Liver (tissue), 8 donors: ENCODE measurements at regions not wholly inside any gene's neighbourhood (a gene's known extent, or its start where the extent isn't known, plus 50 kb on each side); places are given as distances from the start of the nearest gene placed in this dataset.

ENCODE experiments used
- DNase-seq: peaks from one replicate; pipeline ENCODE4 v3.0.0-alpha.2; 2017; ENCODE audit warnings: low spot score
- H3K27ac ChIP-seq, 2 donors: one replicate each; pipeline ENCODE4 v1.7.0; 2013; ENCODE audit warnings: inconsistent platforms in 2 of 2, low read length in 2 of 2, control low read depth in 1 of 2, low read depth in 1 of 2, mild to moderate bottlenecking in 1 of 2
- H3K27me3 ChIP-seq, 4 donors: one replicate each; pipeline versions ENCODE4 v1.6.1 to v1.7.0; 2013; ENCODE audit warnings: low read length in 3 of 4, inconsistent platforms in 1 of 4, mild to moderate bottlenecking in 1 of 4, moderate library complexity in 1 of 4; ENCODE audit not compliant: control insufficient read depth in 4 of 4, insufficient read depth in 4 of 4
- H3K36me3 ChIP-seq, 4 donors: one replicate each; pipeline versions ENCODE4 v1.6.1 to v1.7.0; 2013; ENCODE audit warnings: low read length in 3 of 4, mild to moderate bottlenecking in 3 of 4, low read depth in 1 of 4, moderate library complexity in 1 of 4; ENCODE audit not compliant: control insufficient read depth in 4 of 4, insufficient read depth in 3 of 4
- H3K4me1 ChIP-seq, 4 donors: one replicate each; pipeline versions ENCODE4 v1.6.1 to v1.7.0; 2013; ENCODE audit warnings: low read length in 3 of 4, mild to moderate bottlenecking in 3 of 4, moderate library complexity in 1 of 4; ENCODE audit not compliant: control insufficient read depth in 4 of 4, insufficient read depth in 4 of 4
- H3K4me3 ChIP-seq, 3 donors: one replicate each; pipeline versions ENCODE4 v1.6.1 to v1.7.0; 2013; ENCODE audit warnings: low read length in 3 of 3, control low read depth in 1 of 3, low read depth in 1 of 3, mild to moderate bottlenecking in 1 of 3
- H3K9ac ChIP-seq, 2 donors: one replicate each; pipeline ENCODE4 v1.7.0; 2013; ENCODE audit warnings: low read length in 2 of 2, mild to moderate bottlenecking in 2 of 2, moderate library complexity in 2 of 2, control low read depth in 1 of 2, low read depth in 1 of 2
- H3K9me3 ChIP-seq, 4 donors: one replicate each; pipeline versions ENCODE4 v1.6.1 to v1.7.0; 2013; ENCODE audit warnings: low read length in 3 of 4; ENCODE audit not compliant: control insufficient read depth in 4 of 4
- ATF3 ChIP-seq: IDR thresholded peaks from 2 replicates; pipeline ENCODE4 v1.6.1; 2016; ENCODE audit warnings: antibody characterized with exemption
- HNF4A ChIP-seq, 2 donors: conservative IDR thresholded peaks; 2 replicates each; pipeline ENCODE4 v1.6.1; 2016; ENCODE audit warnings: antibody characterized with exemption in 2 of 2, mild to moderate bottlenecking in 2 of 2
- NR2F2 ChIP-seq: IDR thresholded peaks from 2 replicates; pipeline ENCODE4 v1.6.1; 2016; ENCODE audit warnings: antibody characterized with exemption
- RAD21 ChIP-seq, 2 donors: IDR thresholded peaks; 2 replicates each; pipeline ENCODE4 v1.6.1; 2016; ENCODE audit warnings: antibody characterized with exemption in 2 of 2, mild to moderate bottlenecking in 2 of 2
- SP1 ChIP-seq: IDR thresholded peaks from 2 replicates; pipeline ENCODE4 v1.6.1; 2018; ENCODE audit warnings: antibody characterized with exemption, mild to moderate bottlenecking
- TAF1 ChIP-seq: conservative IDR thresholded peaks from 2 replicates; pipeline ENCODE4 v1.6.1; 2016; ENCODE audit warnings: antibody characterized with exemption, mild to moderate bottlenecking
- WGBS: extraction: QIAGEN DNeasy Blood & Tissue Kit; methylation state at CpG from one replicate; pipeline ENCODE4 v1.1.7; 2013; 5-methylcytosine and 5-hydroxymethylcytosine counted together
- TF ChIP-seq, protein P1 (sequence below): fragments of 150-350 bp; IDR thresholded peaks from 2 replicates; pipeline ENCODE4 v1.5.1; 2017; ENCODE audit warnings: improper control_type of control experiment, low read depth, low read length; ENCODE audit not compliant: missing input control
- TF ChIP-seq, protein P2 (sequence below): IDR thresholded peaks from 2 replicates; pipeline ENCODE4 v1.6.1; 2016; ENCODE audit warnings: antibody characterized with exemption
- donor health status: healthy.
- donor health status: healthy.
- donor health status: healthy.
- donor health status: healthy.
- donor health status: healthy.

GRCh38 chr13:53601113-53601512 is 572.5 kb downstream of the OLFM4 start:
- no peak for DNase-seq
- no peak for TF ChIP-seq HNF4A (conservative IDR thresholded peaks at IDR 0.05)
- TF ChIP-seq, protein P1, sequence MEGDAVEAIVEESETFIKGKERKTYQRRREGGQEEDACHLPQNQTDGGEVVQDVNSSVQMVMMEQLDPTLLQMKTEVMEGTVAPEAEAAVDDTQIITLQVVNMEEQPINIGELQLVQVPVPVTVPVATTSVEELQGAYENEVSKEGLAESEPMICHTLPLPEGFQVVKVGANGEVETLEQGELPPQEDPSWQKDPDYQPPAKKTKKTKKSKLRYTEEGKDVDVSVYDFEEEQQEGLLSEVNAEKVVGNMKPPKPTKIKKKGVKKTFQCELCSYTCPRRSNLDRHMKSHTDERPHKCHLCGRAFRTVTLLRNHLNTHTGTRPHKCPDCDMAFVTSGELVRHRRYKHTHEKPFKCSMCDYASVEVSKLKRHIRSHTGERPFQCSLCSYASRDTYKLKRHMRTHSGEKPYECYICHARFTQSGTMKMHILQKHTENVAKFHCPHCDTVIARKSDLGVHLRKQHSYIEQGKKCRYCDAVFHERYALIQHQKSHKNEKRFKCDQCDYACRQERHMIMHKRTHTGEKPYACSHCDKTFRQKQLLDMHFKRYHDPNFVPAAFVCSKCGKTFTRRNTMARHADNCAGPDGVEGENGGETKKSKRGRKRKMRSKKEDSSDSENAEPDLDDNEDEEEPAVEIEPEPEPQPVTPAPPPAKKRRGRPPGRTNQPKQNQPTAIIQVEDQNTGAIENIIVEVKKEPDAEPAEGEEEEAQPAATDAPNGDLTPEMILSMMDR, result no peak
- TF ChIP-seq RAD21 (IDR thresholded peaks at IDR 0.05), result no peak
- no peak for TF ChIP-seq ATF3
- TF ChIP-seq TAF1, result no peak
- TF ChIP-seq SP1, result no peak
- no peak overlapping the region for H3K4me3 ChIP-seq
- H3K9ac ChIP-seq, result no peak overlapping the region
- 52% methylated on average over 5 of the region's 5 CpGs for WGBS
- no peaks in the 10 kb centered on the region for H3K36me3 ChIP-seq
- H3K27ac ChIP-seq, result no peak overlapping the region
- H3K4me1 ChIP-seq, result no peaks in the 10 kb centered on the region
- H3K9me3 ChIP-seq, result no peaks in the 10 kb centered on the region
- H3K27me3 ChIP-seq, result peaks cover 0 to 2% (median 0%) of the 10 kb centered on the region in 4 donors

DNA sequence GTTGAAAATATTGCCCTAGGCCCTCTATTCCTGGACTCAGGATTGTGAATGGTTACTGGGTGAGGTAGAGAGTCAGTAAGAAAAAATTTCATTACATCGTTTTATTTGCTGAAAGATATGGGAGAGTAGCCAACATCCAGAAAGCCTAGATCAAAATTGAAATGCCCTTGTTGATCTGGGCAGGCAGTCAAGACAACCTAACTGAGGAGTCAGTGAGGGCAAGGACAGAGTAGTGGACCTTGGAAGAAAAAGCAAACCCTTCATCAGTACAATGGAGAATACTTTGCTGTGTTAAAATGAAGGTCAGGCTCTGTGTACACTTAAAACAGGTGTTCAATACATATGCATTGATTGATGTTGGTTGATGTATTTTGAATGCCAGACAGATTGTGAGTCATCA is 576.7 kb downstream of the OLFM4 start:
- 62% methylated on average over 1 of the region's 1 CpG for WGBS
- Histone ChIP-seq H3K4me3 (no peak overlapping the region), H3K4me1 (no peaks in the 10 kb centered on the region), H3K27me3 (peaks cover 0 to 2% (median 0%) of the 10 kb centered on the region in 4 donors), H3K9me3 (no peaks in the 10 kb centered on the region), H3K27ac (no peak overlapping the region), H3K9ac (no peak overlapping the region), H3K36me3 (no peaks in the 10 kb centered on the region)
- TF ChIP-seq, protein P2, sequence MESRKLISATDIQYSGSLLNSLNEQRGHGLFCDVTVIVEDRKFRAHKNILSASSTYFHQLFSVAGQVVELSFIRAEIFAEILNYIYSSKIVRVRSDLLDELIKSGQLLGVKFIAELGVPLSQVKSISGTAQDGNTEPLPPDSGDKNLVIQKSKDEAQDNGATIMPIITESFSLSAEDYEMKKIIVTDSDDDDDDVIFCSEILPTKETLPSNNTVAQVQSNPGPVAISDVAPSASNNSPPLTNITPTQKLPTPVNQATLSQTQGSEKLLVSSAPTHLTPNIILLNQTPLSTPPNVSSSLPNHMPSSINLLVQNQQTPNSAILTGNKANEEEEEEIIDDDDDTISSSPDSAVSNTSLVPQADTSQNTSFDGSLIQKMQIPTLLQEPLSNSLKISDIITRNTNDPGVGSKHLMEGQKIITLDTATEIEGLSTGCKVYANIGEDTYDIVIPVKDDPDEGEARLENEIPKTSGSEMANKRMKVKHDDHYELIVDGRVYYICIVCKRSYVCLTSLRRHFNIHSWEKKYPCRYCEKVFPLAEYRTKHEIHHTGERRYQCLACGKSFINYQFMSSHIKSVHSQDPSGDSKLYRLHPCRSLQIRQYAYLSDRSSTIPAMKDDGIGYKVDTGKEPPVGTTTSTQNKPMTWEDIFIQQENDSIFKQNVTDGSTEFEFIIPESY, result no peak
- TF ChIP-seq RAD21 (IDR thresholded peaks at IDR 0.05), result no peak
- no peak for TF ChIP-seq NR2F2
- no peak for DNase-seq

GRCh38 chr13:53612200-53612599 is 583.6 kb downstream of the OLFM4 start:
- Histone ChIP-seq H3K9ac (no peak overlapping the region), H3K4me3 (no peak overlapping the region), H3K36me3 (no peaks in the 10 kb centered on the region), H3K9me3 (no peaks in the 10 kb centered on the region), H3K27ac (no peak overlapping the region), H3K27me3 (no peaks in the 10 kb centered on the region), H3K4me1 (no peaks in the 10 kb centered on the region)
- no peak for DNase-seq
- 82% methylated on average over 3 of the region's 3 CpGs for WGBS
- TF ChIP-seq SP1 (no peak), NR2F2 (no peak)
- TF ChIP-seq, protein P1, result no peak
